NCI-H526 treated with DMSO at 0.1 percent for 48 hours (cell line): ENCODE measurements at regions not wholly inside any gene's neighbourhood (a gene's known extent, or its start where the extent isn't known, plus 50 kb on each side); places are given as distances from the start of the nearest gene placed in this dataset.

ENCODE experiments used
- DNase-seq: peaks from one replicate; lab custom pipeline; 2025; lab: John Stamatoyannopoulos, UW

- no peak for DNase-seq
Measured at GRCh38 chrX:148363471-148364235, 136.8 kb upstream of the AFF2 start.

GRCh38 chrX:148365233-148365632, 135.2 kb upstream of the AFF2 start:
- no peak for DNase-seq

GRCh38 chrX:148371291-148371690, 129.1 kb upstream of the AFF2 start:
- no peak for DNase-seq

GRCh38 chrX:148372925-148373324, 127.5 kb upstream of the AFF2 start:
- DNase-seq = no peak

GRCh38 chrX:148376342-148376741, 124.1 kb upstream of the AFF2 start:
- DNase-seq = no peak

- DNase-seq = no peak
Measured at GRCh38 chrX:148380107-148380506, 120.3 kb upstream of the AFF2 start.

GRCh38 chrX:148380650-148381561, 119.5 kb upstream of the AFF2 start:
- DNase-seq = no peak

- DNase-seq = no peak
Measured at GRCh38 chrX:148381603-148382002, 118.8 kb upstream of the AFF2 start.

GRCh38 chrX:148382983-148383382, 117.4 kb upstream of the AFF2 start:
- no peak for DNase-seq

GRCh38 chrX:148385471-148385870, 114.9 kb upstream of the AFF2 start:
- DNase-seq = no peak

GRCh38 chrX:148389629-148390028, 110.8 kb upstream of the AFF2 start:
- no peak for DNase-seq

GRCh38 chrX:148412006-148412405, 88.4 kb upstream of the AFF2 start:
- DNase-seq = no peak

GRCh38 chrX:148416142-148416541, 84.3 kb upstream of the AFF2 start:
- DNase-seq = no peak

GRCh38 chrX:148416931-148417330, 83.5 kb upstream of the AFF2 start:
- no peak for DNase-seq

- DNase-seq = no peak
Measured at GRCh38 chrX:148417934-148418333, 82.5 kb upstream of the AFF2 start.

GRCh38 chrX:148422526-148422925, 77.9 kb upstream of the AFF2 start:
- no peak for DNase-seq

- DNase-seq = no peak
Measured at GRCh38 chrX:148424570-148424969, 75.8 kb upstream of the AFF2 start.

- no peak for DNase-seq
Measured at GRCh38 chrX:148426467-148426866, 74.0 kb upstream of the AFF2 start.

- no peak for DNase-seq
Measured at GRCh38 chrX:148441387-148441786, 59.0 kb upstream of the AFF2 start.

GRCh38 chrX:148443216-148443615, 57.2 kb upstream of the AFF2 start:
- no peak for DNase-seq

GRCh38 chrX:148448686-148449085, 51.7 kb upstream of the AFF2 start:
- no peak for DNase-seq
